ENCODE measurements at regions not wholly inside any gene's neighbourhood (a gene's known extent, or its start where the extent isn't known, plus 50 kb on each side); places are given as distances from the start of the nearest gene placed in this dataset.

DNA sequence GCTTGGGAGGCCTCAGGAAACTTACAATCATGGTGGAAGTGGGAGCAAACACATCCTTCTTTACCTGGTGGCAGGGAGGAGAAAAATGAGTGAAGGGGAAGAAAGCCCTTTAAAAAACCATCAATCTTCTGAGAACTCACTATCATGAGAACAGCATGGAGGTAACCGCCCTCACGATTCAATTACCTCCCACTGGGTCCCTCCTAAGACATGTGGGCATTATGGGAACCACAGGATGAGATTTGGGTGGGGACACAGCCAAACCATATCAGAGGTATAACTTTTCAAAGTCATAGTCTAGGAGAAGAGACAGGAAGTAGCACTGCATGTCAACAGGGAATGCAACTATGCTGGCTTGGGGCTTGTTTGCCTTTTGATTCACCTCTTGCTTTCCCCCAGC lies 59.9 kb upstream of the DTNBP1 start:
- DNase-seq (ENCODE audit: low read depth): no peak

DNA sequence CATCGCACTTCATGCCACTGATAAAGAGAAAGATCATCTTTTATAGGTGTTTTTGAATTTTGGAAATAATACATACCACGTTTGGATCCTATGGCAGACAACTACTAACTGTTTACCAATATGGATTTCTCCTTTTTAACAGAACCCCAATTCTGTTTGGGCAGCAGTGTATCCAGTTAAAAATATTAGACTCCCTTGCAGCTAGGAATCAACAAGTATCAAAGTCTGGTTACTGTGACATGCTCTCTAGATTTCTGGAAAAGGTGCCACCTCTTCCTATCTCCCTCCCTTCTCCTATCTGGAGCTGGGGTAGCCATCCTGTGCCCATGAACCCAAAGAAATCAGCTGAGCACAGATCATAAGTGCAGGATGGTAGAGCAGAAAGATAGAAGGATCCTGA lies 54.1 kb upstream of the DTNBP1 start:
- no peak for DNase-seq (ENCODE audit: low read depth)

DNA sequence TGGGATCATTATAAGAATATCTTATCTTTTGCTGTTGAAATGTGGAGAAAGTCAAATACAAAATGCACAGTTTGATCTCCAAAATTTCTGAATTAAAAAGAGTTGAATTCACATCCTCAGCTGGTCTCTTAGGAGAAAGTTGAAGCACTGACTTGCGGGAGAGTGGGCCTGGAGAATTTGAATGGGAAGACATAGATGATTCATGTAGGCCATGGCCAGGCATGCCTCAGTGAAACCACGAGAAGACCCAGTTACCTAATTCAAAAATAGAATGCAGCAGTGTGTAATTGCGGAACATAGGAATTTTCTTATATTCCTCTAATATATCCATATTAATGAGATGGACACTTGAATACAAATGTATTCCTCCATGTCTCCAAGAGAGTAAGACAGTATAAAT lies 53.0 kb upstream of the DTNBP1 start:
- no peak for DNase-seq (ENCODE audit: low read depth)

DNA sequence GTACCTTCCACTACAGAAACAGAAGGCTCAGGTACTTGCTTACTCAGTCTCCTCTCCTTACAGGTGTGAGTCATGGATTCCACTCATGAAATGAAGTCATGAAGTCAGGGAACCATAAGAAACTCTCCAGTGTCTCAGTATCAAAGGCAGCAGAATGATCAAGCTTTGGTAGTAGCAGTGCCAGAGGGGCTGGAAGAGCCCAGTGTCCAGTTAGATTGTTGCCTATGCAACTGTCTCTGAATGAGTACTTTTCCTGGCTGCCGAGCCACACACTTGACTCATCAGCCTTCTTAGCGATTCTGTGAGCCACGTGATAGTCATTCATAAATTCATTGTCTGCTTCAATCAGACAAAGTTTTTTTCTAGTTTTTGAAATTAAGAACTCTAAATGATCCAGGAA lies 52.2 kb upstream of the DTNBP1 start:
- no peak for DNase-seq (ENCODE audit: low read depth)

DNA sequence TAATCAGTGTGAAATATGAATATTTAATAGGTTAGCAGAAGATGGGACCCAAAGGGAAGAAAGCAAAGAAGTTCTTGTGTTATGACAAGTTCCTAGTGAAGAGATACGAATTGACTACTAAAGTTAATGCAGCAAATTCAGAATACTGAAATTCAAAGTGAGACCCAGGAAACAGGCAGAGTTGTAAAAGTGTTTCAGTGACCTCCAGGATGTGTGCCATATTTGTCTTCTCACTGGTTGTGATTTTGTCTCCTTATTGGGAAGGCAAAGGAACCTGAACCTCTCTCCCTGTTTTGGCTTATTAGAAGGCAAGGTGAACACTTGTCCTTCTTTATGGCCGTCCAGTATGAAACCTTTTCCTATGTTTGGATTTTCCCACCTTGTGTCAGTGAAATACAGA lies 51.8 kb upstream of the DTNBP1 start:
- DNase-seq (ENCODE audit: low read depth): no peak

DNA sequence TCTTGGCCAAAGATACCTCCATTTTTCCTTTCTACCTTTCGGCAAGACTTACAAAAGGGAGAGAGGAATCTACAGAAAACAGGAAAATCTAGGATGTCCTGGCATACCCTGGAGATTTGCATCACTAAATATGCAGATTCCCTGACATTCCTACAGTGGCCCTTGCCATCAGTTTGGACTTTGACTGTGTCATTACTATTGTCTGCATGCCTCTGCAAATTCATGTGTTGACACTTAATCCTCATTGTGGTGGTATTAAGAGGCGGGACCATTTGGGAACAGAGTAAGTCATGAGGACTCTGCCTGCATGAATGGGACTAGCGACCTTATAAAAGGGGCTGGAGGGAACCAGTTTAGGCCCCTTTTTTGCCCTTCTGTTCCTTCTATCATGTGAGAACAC lies 50.5 kb upstream of the DTNBP1 start:
- DNase-seq (ENCODE audit: low read depth): no peak

DNA sequence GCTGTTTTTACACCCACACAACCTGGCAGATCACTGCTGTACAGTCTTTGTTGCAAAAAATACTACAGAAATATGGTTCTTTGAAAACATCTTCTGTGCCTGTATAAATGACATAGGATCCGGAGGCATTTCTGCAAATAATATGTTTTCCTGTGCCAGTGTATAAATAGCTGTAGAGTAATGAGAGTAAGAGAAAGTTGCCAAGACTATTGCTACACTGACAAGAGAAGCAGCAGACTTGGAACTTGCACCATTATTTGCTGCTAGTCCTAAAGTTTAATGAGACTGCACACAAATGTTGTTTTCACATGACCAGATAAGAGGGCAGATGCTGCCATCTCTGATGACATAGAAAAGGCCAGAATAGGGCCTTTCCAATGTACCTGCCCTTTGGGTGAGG lies 50.0 kb upstream of the DTNBP1 start:
- no peak for DNase-seq (ENCODE audit: low read depth)
